ENCODE measurements at regions not wholly inside any gene's neighbourhood (a gene's known extent, or its start where the extent isn't known, plus 50 kb on each side); places are given as distances from the start of the nearest gene placed in this dataset.

- H3K79me2 ChIP-seq (ENCODE audit: insufficient read depth, low read length) = no peaks in the 10 kb centered on the region
- H3K4me2 ChIP-seq (ENCODE audit: insufficient read depth, low read length) = no peak overlapping the region
- H4K20me1 ChIP-seq (ENCODE audit: insufficient read depth, low read length) = no peaks in the 10 kb centered on the region
- H3K4me3 ChIP-seq (ENCODE audit: low read depth in 1 of 2, low read length in 2 of 2) = no peak overlapping the region
- no peak for TF ChIP-seq CTCF (IDR thresholded peaks at IDR 0.05; ENCODE audit: borderline replicate concordance, extremely low read depth, low read length, poor library complexity, severe bottlenecking)
- no peak for TF ChIP-seq EZH2 (IDR thresholded peaks at IDR 0.05; ENCODE audit: borderline replicate concordance, low read depth, low read length, severe bottlenecking)
- H2AFZ ChIP-seq (ENCODE audit: low read depth, low read length) = no peak overlapping the region
- DNase-seq (no peak), ATAC-seq (ENCODE audit: insufficient read depth, low read depth) (no peak)
- H3K27ac ChIP-seq (ENCODE audit: low read length) = no peak overlapping the region
- H3K27me3 ChIP-seq (ENCODE audit: insufficient read depth, low read length, poor library complexity) = no peaks in the 10 kb centered on the region
- no peaks in the 10 kb centered on the region for H3K4me1 ChIP-seq (ENCODE audit: insufficient read depth, low read length)
- H3K9ac ChIP-seq (ENCODE audit: low read depth, low read length) = no peak overlapping the region
- H3K9me3 ChIP-seq (ENCODE audit: insufficient read depth, low read length, severe bottlenecking) = no peaks in the 10 kb centered on the region
- H3K36me3 ChIP-seq (ENCODE audit: insufficient read depth, low read length) = no peaks in the 10 kb centered on the region
Measured at GRCh38 chr7:119571666-119572065, 701.3 kb upstream of the KCND2 start.

- no peaks in the 10 kb centered on the region for H3K79me2 ChIP-seq (ENCODE audit: insufficient read depth, low read length)
- H3K9ac ChIP-seq (ENCODE audit: low read depth, low read length) = no peak overlapping the region
- H2AFZ ChIP-seq (ENCODE audit: low read depth, low read length) = no peak overlapping the region
- TF ChIP-seq CTCF (IDR thresholded peaks at IDR 0.05; ENCODE audit: borderline replicate concordance, extremely low read depth, low read length, poor library complexity, severe bottlenecking) (no peak), EZH2 (IDR thresholded peaks at IDR 0.05; ENCODE audit: borderline replicate concordance, low read depth, low read length, severe bottlenecking) (no peak)
- ATAC-seq (ENCODE audit: insufficient read depth, low read depth) = no peak
- no peak overlapping the region for H3K4me2 ChIP-seq (ENCODE audit: insufficient read depth, low read length)
- no peaks in the 10 kb centered on the region for H3K27me3 ChIP-seq (ENCODE audit: insufficient read depth, low read length, poor library complexity)
- H3K4me1 ChIP-seq (ENCODE audit: insufficient read depth, low read length) = no peaks in the 10 kb centered on the region
- H4K20me1 ChIP-seq (ENCODE audit: insufficient read depth, low read length) = no peaks in the 10 kb centered on the region
- no peak overlapping the region for H3K27ac ChIP-seq (ENCODE audit: low read length)
- no peak overlapping the region for H3K4me3 ChIP-seq (ENCODE audit: low read depth in 1 of 2, low read length in 2 of 2)
- H3K9me3 ChIP-seq (ENCODE audit: insufficient read depth, low read length, severe bottlenecking) = no peaks in the 10 kb centered on the region
- no peak for DNase-seq
- H3K36me3 ChIP-seq (ENCODE audit: insufficient read depth, low read length) = no peaks in the 10 kb centered on the region
Measured at GRCh38 chr7:119572132-119572531, 700.8 kb upstream of the KCND2 start.

GRCh38 chr7:119572541-119572940 lies 700.4 kb upstream of the KCND2 start:
- H3K9ac ChIP-seq (ENCODE audit: low read depth, low read length) = no peak overlapping the region
- no peak overlapping the region for H3K27ac ChIP-seq (ENCODE audit: low read length)
- ATAC-seq (ENCODE audit: insufficient read depth, low read depth) (no peak), DNase-seq (no peak)
- H2AFZ ChIP-seq (ENCODE audit: low read depth, low read length) = no peak overlapping the region
- no peaks in the 10 kb centered on the region for H3K79me2 ChIP-seq (ENCODE audit: insufficient read depth, low read length)
- no peaks in the 10 kb centered on the region for H4K20me1 ChIP-seq (ENCODE audit: insufficient read depth, low read length)
- no peak overlapping the region for H3K4me2 ChIP-seq (ENCODE audit: insufficient read depth, low read length)
- no peak overlapping the region for H3K4me3 ChIP-seq (ENCODE audit: low read depth in 1 of 2, low read length in 2 of 2)
- H3K36me3 ChIP-seq (ENCODE audit: insufficient read depth, low read length) = no peaks in the 10 kb centered on the region
- no peaks in the 10 kb centered on the region for H3K9me3 ChIP-seq (ENCODE audit: insufficient read depth, low read length, severe bottlenecking)
- no peaks in the 10 kb centered on the region for H3K27me3 ChIP-seq (ENCODE audit: insufficient read depth, low read length, poor library complexity)
- H3K4me1 ChIP-seq (ENCODE audit: insufficient read depth, low read length) = no peaks in the 10 kb centered on the region
- TF ChIP-seq CTCF (IDR thresholded peaks at IDR 0.05; ENCODE audit: borderline replicate concordance, extremely low read depth, low read length, poor library complexity, severe bottlenecking) (no peak), EZH2 (IDR thresholded peaks at IDR 0.05; ENCODE audit: borderline replicate concordance, low read depth, low read length, severe bottlenecking) (no peak)

GRCh38 chr7:119578116-119578515 lies 694.9 kb upstream of the KCND2 start:
- no peaks in the 10 kb centered on the region for H3K36me3 ChIP-seq (ENCODE audit: insufficient read depth, low read length)
- H3K79me2 ChIP-seq (ENCODE audit: insufficient read depth, low read length) = no peaks in the 10 kb centered on the region
- H2AFZ ChIP-seq (ENCODE audit: low read depth, low read length) = no peak overlapping the region
- no peaks in the 10 kb centered on the region for H3K9me3 ChIP-seq (ENCODE audit: insufficient read depth, low read length, severe bottlenecking)
- DNase-seq = no peak
- H3K27ac ChIP-seq (ENCODE audit: low read length) = no peak overlapping the region
- H3K9ac ChIP-seq (ENCODE audit: low read depth, low read length) = no peak overlapping the region
- no peaks in the 10 kb centered on the region for H4K20me1 ChIP-seq (ENCODE audit: insufficient read depth, low read length)
- H3K27me3 ChIP-seq (ENCODE audit: insufficient read depth, low read length, poor library complexity) = no peaks in the 10 kb centered on the region
- no peaks in the 10 kb centered on the region for H3K4me1 ChIP-seq (ENCODE audit: insufficient read depth, low read length)
- no peak overlapping the region for H3K4me2 ChIP-seq (ENCODE audit: insufficient read depth, low read length)
- no peak for ATAC-seq (ENCODE audit: insufficient read depth, low read depth)
- no peak for TF ChIP-seq EZH2 (IDR thresholded peaks at IDR 0.05; ENCODE audit: borderline replicate concordance, low read depth, low read length, severe bottlenecking)
- TF ChIP-seq CTCF (IDR thresholded peaks at IDR 0.05; ENCODE audit: borderline replicate concordance, extremely low read depth, low read length, poor library complexity, severe bottlenecking) = no peak
- no peak overlapping the region for H3K4me3 ChIP-seq (ENCODE audit: low read depth in 1 of 2, low read length in 2 of 2)

All from DND-41 (cell line).